Esophagus squamous epithelium (tissue), 5 donors: ENCODE measurements at regions not wholly inside any gene's neighbourhood (a gene's known extent, or its start where the extent isn't known, plus 50 kb on each side); places are given as distances from the start of the nearest gene placed in this dataset.

Experiments used
- DNase-seq: peaks from one replicate; lab custom pipeline; 2025; lab: John Stamatoyannopoulos, UW
- H3K27ac ChIP-seq, 4 donors: fragments of 200-600 bp; sonication (generic); one replicate each; pipeline ENCODE4 v1.5.1; 2016 to 2019; ENCODE audit warnings: mild to moderate bottlenecking in 1 of 4
- H3K27me3 ChIP-seq, 4 donors: fragments of 200-600 bp; sonication (generic); 1 replicate in 3 of 4; 2 replicates in 1 of 4; pipeline versions ENCODE4 v1.5.1 to v1.6.0; 2017 to 2021; ENCODE audit warnings: antibody characterized with exemption in 1 of 4
- H3K36me3 ChIP-seq, 3 donors: fragments of 200-600 bp; sonication (generic); one replicate each; pipeline ENCODE4 v1.5.1; 2016 to 2019
- H3K4me1 ChIP-seq, 3 donors: fragments of 200-600 bp; sonication (generic); one replicate each; pipeline ENCODE4 v1.5.1; 2017 to 2019
- H3K4me3 ChIP-seq, 4 donors: fragments of 200-600 bp; sonication (generic); 1 replicate in 3 of 4; 2 replicates in 1 of 4; pipeline ENCODE4 v1.5.1; 2016 to 2019; ENCODE audit warnings: mild to moderate bottlenecking in 2 of 4, moderate library complexity in 1 of 4
- H3K9me3 ChIP-seq, 3 donors: fragments of 200-600 bp; sonication (generic); one replicate each; pipeline ENCODE4 v1.5.1; 2016 to 2019
- POLR2A ChIP-seq, 4 donors: fragments of 450-650 bp; IDR thresholded peaks; one replicate each; pipeline ENCODE4 v1.6.1; 2017; ENCODE audit warnings: antibody characterized with exemption in 4 of 4, mild to moderate bottlenecking in 4 of 4, moderate library complexity in 3 of 4
- WGBS, 2 donors: methylation state at CpG; one replicate each; pipeline ENCODE4 v1.1.5; 2018; 5-methylcytosine and 5-hydroxymethylcytosine counted together
- intact Hi-C: fragments of 100-400 bp; cut with DNase I; formaldehyde crosslinking; loops from one replicate; pipeline ENCODE4 v1.15.0; 2022
- TF ChIP-seq, protein P1 (sequence below), 6 experiments: fragments of 450-650 bp in 4 of 6; fragments of 200-600 bp in 2 of 6; sonication (generic) in 2 of 6; IDR thresholded peaks; one replicate each; pipeline ENCODE4 v1.5.1; 2016 to 2019; ENCODE audit warnings: antibody characterized with exemption in 6 of 6, mild to moderate bottlenecking in 4 of 6, moderate library complexity in 4 of 6
- donor health status: DM: yes; HTN: yes; CAD: no.

DNA sequence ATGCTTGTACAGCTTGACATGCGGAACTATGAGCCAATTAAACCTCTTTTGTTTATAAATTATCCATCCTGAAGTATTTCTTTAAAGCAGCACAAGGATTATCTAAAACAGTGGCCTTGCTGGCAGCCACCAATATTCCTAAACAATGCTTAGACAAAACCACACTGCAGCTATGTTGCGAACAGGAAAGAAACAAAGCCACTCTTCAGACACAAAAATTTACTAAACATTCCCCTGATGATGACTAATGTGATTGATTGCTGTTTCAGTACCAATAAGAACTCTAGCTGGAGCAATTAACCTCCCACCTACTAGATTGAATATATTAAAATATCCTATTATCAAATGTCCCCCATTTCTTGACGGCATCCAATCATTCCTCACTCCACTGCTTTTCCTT is 325.8 kb upstream of the REG3G start:
- Histone ChIP-seq H3K9me3 (peaks cover 0 to 11% (median 0%) of the 10 kb centered on the region in 3 donors), H3K27me3 (no peaks in the 10 kb centered on the region), H3K4me1 (no peaks in the 10 kb centered on the region), H3K27ac (no peak overlapping the region), H3K36me3 (no peaks in the 10 kb centered on the region), H3K4me3 (no peak overlapping the region)
- DNase-seq: no peak
- 45 to 52% methylated on average over 3 of the region's 3 CpGs for WGBS, 2 donors
- TF ChIP-seq, protein P1, sequence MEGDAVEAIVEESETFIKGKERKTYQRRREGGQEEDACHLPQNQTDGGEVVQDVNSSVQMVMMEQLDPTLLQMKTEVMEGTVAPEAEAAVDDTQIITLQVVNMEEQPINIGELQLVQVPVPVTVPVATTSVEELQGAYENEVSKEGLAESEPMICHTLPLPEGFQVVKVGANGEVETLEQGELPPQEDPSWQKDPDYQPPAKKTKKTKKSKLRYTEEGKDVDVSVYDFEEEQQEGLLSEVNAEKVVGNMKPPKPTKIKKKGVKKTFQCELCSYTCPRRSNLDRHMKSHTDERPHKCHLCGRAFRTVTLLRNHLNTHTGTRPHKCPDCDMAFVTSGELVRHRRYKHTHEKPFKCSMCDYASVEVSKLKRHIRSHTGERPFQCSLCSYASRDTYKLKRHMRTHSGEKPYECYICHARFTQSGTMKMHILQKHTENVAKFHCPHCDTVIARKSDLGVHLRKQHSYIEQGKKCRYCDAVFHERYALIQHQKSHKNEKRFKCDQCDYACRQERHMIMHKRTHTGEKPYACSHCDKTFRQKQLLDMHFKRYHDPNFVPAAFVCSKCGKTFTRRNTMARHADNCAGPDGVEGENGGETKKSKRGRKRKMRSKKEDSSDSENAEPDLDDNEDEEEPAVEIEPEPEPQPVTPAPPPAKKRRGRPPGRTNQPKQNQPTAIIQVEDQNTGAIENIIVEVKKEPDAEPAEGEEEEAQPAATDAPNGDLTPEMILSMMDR (IDR thresholded peaks at IDR 0.05): no peak
- TF ChIP-seq POLR2A (IDR thresholded peaks at IDR 0.05): no peak
- intact Hi-C loops: no loop called here

DNA sequence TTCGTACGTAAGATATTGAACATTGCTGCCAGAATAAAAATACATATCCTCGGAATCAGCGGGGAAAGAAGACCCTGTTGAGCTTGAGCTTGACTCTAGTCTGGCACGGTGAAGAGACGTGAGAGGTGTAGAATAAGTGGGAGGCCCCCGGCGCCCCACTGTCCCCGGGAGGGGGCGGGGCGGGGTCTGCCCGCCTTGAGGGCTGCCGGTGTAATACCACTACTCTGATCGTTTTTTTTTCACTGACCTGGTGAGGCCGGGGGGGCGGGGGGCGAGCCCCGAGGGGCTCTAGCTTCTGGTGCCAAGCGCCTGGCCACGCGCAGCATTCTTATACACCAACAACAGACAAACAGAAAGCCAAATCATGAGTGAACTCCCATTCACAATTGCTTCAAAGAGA is 324.0 kb upstream of the REG3G start:
- Histone ChIP-seq H3K4me3 (no peak overlapping the region), H3K27ac (no peak overlapping the region), H3K27me3 (no peaks in the 10 kb centered on the region), H3K4me1 (no peaks in the 10 kb centered on the region), H3K9me3 (peaks cover 0 to 11% (median 0%) of the 10 kb centered on the region in 3 donors), H3K36me3 (no peaks in the 10 kb centered on the region)
- WGBS, 2 donors: 84 to 90% methylated on average over 6 to 9 of the region's 21 CpGs
- no peak for DNase-seq
- TF ChIP-seq POLR2A (IDR thresholded peaks at IDR 0.05): no peak
- TF ChIP-seq, protein P1 (IDR thresholded peaks at IDR 0.05): no peak
- intact Hi-C loops: no loop called here

DNA sequence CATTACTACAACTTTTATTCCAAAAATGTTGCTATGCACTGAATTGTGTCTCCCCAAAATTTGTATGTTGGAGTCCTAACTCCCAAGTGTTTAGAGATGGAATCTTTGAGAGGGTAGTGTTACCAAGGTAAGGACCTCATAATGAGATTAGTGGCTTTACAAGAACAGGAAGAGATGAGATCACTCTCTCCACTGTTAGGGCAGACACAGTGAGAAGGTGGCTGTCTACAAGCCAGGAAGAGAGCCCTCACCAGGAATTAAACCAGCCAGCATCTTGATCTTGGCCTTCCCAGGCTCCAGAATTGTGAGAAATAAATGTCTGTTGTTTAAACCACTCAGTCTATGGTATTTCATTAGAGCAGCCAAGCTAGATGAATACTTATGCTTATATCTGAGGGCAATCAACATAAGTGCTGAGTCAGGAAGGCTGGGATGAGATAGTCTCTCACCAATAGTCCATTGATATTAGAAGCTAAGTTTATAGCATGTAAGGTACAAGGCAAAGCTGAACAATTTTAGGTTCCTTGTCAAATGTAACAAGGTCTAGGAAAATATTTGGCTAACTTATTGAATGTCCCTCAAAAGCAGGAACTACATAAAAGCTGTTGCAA is 317.6 kb upstream of the REG3G start:
- DNase-seq: no peak
- no peaks in the 10 kb centered on the region for H3K9me3 ChIP-seq
- no peak overlapping the region for H3K4me3 ChIP-seq
- H3K27ac ChIP-seq: no peak overlapping the region
- intact Hi-C loops: no loop called here
- H3K36me3 ChIP-seq: no peaks in the 10 kb centered on the region
- H3K27me3 ChIP-seq: no peaks in the 10 kb centered on the region
- TF ChIP-seq POLR2A (IDR thresholded peaks at IDR 0.05): no peak
- TF ChIP-seq, protein P1 (IDR thresholded peaks at IDR 0.05): no peak
- no peaks in the 10 kb centered on the region for H3K4me1 ChIP-seq

DNA sequence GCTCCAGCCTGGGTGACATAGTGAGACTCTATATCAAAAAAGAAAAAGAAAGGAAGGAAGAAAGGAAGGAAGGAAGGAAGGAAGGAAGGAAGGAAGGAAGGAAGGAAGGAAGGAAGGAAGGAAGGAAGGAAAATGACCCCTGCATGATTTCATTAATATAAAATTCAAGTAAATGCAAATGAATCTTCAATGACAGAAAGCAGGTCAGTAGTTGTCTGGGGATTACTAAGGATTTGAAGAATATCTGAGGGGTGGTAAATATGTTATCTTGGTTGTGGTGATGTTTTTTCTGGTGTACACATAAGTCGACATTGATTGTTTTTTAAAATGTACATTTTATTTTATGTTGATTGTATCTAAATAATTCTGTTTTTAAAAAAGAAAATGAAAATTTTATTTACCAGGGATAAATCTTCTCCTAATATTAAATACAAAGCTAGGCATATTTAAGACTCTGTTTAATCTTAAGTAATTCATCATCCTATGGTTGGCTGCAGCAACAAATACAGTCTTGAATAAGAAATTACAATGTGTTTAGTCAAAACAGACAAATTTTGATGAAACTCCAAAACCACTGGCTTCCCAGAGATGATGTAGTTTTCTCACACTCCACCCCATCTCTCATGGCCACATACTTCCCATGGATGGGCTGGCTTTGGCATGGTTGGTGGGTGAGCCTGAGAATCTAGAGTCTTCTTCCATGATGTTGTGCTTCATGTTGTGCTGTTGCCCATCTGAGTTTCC is 314.7 kb upstream of the REG3G start:
- no peak for DNase-seq
- TF ChIP-seq, protein P1 (IDR thresholded peaks at IDR 0.05): no peak
- TF ChIP-seq POLR2A (IDR thresholded peaks at IDR 0.05): no peak
- intact Hi-C loops: no loop called here
- WGBS, 2 donors: 61 to 67% methylated on average over 1 of the region's 1 CpG
- no peaks in the 10 kb centered on the region for H3K4me1 ChIP-seq
- H3K27ac ChIP-seq: no peak overlapping the region
- no peak overlapping the region for H3K4me3 ChIP-seq
- H3K36me3 ChIP-seq: no peaks in the 10 kb centered on the region
- no peaks in the 10 kb centered on the region for H3K27me3 ChIP-seq
- H3K9me3 ChIP-seq: no peaks in the 10 kb centered on the region

DNA sequence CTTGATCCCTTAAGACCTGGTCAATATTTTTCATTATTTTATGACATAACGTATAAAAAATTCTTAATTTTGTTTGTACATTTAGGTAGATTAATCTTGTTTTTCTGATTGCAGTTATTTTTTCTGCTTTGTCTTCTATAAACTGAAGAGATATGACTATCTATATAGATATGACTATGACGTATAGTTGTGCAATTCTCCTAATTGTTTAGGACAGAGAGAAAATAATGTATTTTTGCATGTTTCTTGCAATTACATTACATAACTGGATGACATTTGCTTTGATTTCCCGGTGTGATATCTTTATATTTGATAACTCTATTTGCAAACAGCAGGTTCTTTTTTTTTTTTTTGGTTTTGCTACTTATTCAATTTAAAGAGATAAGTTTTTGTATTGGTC is 310.2 kb upstream of the REG3G start:
- H3K4me3 ChIP-seq: no peak overlapping the region
- 70 to 81% methylated on average over 3 of the region's 3 CpGs for WGBS, 2 donors
- TF ChIP-seq, protein P1 (IDR thresholded peaks at IDR 0.05): no peak
- TF ChIP-seq POLR2A (IDR thresholded peaks at IDR 0.05): no peak

More for the DNA sequence above, 310.2 kb upstream of the REG3G start:
- no peaks in the 10 kb centered on the region for H3K36me3 ChIP-seq
- H3K27ac ChIP-seq: no peak overlapping the region
- H3K9me3 ChIP-seq: no peaks in the 10 kb centered on the region
- intact Hi-C loops: no loop called here
- no peaks in the 10 kb centered on the region for H3K27me3 ChIP-seq
- H3K4me1 ChIP-seq: no peaks in the 10 kb centered on the region
- DNase-seq: no peak
